ENCODE measurements at regions not wholly inside any gene's neighbourhood (a gene's known extent, or its start where the extent isn't known, plus 50 kb on each side); places are given as distances from the start of the nearest gene placed in this dataset.

DNA sequence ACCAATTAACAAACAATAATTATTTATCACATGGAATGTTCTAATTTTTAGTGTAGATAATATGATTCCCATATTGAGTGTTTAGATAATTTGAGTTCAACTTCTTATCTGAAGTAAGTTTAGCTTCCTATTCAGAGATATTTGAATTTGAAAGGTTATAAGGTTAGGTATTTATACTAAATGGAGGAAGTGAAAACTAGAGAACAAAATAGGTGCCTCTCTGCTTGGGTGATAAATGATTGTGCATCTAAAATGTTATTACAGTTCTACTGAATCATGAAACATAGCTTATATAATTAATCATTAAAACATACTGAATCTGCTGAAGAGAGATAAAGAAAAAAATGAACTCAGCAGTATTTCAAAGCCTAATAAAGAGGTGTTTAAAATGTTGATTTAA, 1174.3 kb downstream of the XPNPEP1 start:
- DNase-seq: no peak

DNA sequence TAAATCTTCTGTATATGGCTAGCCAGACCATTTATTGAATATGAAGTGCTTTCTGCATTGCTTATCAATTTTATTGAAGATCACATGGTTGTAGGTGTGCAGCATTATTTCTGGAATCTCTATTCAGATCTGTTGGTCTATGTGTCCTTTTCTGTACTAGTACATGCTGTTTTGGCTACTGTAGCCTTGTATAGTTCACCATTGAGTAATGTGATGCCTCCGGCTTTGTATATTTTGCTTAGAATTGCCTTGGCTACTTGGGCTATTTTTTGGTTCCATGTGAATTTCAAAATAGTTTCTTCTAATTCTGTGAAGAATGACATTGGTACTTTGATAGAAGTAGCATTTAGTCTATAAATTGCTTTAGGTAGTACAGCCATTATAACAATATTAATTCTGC, 1187.2 kb downstream of the XPNPEP1 start:
- DNase-seq: no peak

DNA sequence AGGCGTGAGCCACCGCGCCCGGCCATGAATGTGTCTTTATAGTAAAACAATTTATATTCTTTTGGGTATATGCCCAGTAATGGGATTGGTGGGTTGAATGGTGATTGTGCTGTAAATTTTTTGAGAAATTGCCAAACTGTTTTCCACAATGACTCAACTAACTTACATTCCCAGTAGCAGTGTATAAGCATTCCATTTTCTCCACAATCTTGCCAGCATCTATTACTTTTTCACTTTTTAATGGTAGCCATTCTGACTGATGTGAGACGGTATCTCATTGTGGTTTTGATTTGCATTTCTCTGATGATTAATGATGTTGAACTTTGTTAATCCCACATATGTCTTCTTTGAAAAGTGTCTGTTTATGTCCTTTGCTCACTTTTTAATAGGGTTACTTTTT, 1187.9 kb downstream of the XPNPEP1 start:
- no peak for DNase-seq

DNA sequence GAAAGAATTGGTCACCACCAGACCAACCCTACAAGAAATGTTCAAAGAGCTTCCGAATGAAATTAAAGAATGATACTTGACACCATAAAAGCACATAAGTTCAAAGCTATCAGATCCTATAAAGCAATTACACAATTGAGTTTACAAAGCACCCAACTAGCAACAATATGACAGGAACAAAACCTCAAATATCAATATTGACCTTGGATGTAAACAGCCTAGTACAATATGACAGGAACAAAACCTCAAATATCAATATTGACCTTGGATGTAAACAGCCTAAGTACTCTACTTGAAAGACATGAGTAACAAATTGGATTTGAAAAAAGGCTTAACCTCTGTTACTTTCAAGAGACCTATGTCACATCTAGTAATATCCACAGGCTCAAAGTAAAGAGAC, 1201.4 kb downstream of the XPNPEP1 start:
- DNase-seq: no peak

DNA sequence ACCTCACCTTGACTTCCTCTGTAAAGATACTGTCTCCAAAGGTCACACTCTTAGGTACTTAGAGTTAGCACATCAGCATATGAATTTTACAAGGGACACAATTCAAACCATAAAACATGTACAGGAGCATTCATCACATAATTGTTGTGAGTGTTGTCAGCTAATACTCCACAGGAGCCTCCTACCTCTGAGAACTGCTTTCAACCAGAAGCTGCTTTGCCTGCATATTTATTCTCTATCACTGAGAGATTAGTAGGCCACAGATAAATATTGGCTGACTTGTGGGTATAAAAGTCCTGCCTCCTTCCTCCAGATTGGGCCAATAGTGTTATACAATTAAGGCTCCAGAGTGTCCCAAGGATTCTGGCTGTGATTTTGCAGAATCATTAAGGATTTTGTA, 1207.0 kb downstream of the XPNPEP1 start:
- DNase-seq: no peak

DNA sequence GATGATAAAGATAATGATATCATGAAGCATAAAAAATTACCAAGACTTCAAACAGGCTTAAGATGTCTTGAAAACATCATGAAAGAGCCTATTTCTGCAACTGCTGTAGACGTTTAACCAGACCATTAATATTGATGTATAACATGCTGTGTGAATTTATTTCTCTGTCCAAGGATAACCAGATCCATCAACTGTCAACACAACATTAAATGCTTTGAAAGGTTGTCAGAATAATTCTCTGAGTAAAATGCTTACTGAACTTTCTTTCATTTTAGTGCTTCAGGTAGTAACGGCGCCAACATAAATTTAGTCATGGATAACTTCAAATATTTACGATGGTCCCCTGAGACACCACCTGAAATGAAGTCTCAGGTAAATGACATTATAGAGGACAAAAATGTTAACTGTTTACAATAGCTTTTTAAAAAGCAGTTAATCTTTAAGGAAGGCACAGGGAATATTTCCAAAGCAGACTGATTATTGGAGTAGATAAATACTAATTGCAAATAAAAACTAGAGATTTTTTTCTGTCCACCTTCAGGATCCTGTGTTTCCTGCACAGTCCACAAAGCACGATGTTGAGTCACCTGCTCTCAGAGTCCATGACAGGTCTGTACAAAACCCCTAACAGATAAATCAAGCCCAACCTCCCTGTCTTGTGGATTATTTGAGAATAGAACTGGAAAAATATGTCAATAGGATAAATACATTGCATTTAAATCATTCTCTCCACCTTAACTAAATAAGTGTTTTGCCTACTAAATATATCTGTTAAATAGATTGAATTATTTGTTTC, 1213.2 kb downstream of the XPNPEP1 start:
- no peak for DNase-seq

DNA sequence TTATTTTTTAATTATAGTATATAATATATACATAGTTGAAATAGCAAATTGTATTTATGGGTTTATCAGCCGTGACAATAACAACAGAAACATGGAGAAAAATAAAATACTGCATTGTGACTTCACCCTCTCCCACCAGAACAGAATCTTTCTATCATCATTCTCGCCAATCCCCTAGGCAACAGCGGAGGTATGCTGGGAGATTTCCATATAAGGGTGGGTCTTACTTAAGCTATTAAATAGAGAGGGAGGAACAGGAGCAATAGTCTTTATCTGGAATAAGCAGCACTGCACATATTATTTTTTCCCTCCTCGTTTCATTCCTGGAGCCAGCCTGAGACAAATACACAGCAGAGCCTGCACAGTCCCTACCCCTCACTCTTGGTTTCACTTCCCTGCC, 1214.9 kb downstream of the XPNPEP1 start:
- no peak for DNase-seq

DNA sequence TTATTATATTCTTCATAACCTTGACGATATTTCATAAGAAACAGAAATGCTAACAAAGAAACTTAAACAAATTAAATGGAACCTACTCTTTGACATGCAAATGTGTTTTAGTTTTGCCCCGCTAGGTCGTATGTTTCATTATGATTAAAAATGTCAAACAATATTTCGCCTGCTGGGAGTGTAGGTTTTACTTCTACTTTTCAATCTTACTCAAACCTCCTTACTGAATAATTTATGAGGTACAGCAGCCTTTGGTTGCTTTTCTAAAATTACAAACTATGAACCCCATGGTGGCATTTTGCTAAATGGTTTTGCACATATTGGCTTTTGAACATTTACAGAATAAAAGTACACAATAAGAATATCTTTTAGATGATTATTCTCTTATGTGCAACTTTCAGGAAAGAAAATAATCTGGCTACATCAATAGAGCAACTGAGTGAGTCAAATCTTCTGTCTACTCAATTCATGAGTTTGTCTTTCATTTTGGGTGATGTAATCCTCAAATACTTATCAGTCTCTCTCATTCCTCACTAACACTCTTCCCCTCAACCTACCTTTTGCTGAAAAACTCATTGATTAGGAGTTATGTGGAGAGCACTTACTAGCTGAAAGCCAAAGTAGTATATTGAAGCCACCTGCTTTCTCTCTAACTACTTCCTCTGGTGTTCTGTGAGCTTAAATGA, 1226.4 kb downstream of the XPNPEP1 start:
- DNase-seq: no peak

DNA sequence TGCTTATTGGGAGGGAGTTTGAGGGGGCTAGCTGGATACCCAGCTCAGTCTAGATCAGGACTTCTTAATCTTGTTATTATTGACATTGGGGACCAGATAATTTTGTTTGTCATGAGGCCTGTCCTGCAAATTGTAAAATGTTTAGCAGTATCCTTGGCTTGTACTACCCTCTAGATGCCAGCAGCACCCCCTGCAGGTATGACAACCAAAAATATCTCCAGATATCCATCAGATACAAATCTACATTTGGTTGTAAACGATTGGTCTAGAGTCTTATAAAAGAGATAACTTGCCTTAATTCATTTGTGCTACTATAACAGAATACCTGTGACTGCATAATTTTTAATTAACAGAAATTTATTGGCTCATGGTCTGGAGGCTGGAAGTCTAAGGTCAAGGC, 1232.2 kb downstream of the XPNPEP1 start:
- no peak for DNase-seq

DNA sequence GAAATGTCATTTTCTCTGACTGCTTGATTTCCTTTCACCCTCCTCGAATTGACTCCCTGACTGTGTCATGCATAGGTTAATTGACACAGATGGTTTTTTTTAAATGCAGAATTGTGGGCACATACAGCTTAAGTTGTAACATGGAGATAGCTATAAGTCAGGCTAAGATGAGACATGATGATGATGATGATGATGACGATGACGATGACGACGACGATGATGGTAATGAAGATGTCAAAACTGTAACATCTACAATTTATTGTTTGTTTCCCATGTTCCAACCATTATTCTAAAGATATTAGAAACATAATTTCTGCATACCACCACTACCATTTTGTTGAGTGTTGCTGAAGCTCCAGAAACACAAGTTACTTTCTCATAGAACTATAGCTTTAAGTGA, 1232.8 kb downstream of the XPNPEP1 start:
- no peak for DNase-seq

DNA sequence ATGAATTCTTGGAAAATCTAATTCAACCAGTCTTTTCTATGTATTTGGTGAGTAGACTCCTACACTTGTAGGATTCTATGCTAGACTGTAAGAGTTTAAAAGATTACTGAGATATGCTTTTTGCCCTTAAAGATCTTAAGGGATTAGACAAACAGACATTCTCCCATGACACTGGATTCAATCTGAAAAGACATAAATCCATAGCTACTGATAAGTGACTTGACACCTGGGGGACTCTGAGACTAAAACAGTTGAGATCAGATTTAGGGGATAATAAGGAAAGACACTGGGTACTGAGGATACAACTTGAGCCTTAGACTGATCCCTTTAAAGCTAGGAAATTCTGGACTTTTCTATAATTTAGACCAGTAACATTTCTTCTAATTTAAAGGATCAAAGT, 1233.4 kb downstream of the XPNPEP1 start:
- DNase-seq: no peak

DNA sequence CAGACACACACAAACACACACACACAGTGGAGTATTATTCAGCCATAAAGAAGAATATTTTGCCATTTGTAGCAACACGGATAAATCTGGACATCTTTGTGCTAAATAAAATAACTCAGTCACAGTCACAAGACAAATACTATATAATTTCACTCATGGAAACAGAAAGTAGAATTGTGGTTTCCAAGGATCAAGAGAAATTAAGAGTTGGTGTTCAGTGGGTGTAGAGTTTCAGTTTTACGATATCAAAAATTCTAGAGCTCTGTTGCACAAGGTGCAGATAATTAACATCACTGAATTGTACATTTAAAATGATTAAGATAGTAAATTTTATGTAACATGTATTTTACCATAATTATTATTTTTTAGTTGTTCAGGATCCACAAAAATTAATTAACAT, 1235.0 kb downstream of the XPNPEP1 start:
- no peak for DNase-seq

DNA sequence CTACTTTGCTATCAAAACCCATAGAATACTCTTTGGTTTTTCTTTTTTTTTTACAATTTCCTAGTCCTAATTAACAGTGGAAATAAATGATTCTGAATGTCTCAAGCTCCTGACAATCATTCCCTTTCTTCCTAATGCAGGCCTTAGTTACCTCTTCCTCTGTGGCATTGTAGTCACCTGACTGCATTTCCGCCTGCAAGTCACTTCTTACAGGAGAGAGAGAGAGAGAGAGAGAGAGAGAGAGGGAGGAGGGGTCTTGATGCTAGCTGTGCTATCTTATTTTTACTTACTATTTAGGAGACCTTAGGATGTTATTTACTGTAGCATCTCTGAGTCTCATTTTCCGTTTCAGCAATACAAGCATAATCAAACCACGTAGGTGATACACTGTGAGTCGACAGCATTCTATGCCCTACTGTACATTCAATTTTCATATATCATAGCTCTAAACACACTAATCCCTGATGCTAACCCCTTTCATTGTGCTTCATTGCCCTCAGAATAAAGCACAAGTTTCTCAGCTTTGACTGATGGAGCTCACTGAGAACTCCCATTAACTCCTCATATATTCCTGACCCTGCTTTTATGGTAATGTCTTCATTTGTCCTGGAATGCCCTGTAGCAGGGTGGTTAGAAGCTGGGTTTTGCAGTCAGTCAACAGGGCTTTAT, 1237.3 kb downstream of the XPNPEP1 start:
- no peak for DNase-seq

DNA sequence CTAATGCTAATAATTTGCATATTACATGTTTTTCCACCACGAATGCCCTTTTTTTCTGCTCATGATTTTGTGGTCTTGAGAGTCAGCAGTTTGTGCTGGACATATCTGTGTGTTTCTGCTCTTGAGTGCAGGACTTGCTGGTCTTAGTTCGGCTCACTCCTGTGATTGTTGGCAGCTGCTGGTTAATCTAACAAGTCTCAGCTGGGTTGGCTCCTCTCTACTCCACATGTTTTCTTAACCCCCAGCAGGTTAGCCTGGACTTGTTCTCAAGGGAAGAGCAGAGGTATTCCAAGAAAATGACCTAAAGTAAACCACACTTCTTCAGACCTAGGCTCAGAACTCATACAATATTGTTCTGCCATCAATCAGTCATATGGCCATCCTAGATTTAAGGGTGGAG, 1238.9 kb downstream of the XPNPEP1 start:
- no peak for DNase-seq

DNA sequence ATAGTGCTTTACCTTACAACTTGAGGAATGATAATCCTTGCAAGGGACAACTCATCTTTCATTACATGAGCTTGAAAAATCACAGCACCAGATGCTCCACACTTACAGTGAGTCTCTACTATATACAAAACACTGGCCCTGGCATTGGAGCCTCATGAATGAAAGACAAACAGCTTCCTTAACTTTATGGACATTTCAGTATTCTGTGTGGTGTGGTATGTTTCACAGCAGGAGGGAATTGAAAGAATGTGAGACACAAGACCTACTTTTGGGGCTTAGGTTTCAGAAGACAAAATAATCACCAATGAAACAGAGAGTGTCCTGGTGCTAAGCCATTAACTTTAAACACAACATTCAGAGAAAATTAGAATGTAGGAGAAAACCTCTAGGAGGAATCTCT, 1249.6 kb downstream of the XPNPEP1 start:
- no peak for DNase-seq

DNA sequence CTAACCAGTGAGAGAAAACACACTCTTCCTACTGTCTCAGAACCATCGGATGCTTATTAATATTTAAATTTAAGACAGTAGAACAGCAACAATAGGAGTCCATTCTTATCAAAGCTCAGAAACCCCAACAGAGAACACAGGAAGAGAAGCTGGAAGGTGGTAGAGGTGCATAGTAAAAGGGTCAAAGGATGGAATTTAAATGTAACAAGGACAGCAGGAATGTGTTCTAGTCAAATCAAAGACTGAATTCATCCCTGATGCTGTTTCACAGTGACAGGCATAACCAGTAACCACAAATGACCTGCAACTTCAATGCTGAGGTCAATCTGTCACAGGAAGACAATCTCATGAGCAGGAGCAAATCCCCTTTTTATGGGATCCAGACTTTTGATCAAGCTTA, 1259.7 kb downstream of the XPNPEP1 start:
- DNase-seq: no peak

DNA sequence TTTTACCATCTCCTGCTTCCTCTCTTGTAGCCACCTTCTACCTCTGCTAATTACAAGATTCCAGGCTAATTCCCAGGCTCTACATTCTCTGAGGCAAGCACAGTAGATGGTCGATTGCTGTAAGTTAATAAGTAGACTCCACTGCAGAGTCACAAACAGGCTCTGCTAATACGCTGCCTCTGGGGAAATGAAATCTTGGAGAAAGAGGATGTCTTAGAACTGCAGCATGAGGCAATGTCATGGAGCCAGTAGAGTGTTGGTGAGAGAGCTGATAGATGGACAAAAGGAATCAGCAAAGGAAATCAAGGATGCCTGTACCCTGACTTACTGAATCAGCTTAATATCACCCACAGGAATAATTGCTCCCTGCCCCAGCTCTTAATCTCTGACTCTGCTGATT, 1260.3 kb downstream of the XPNPEP1 start:
- DNase-seq: no peak

DNA sequence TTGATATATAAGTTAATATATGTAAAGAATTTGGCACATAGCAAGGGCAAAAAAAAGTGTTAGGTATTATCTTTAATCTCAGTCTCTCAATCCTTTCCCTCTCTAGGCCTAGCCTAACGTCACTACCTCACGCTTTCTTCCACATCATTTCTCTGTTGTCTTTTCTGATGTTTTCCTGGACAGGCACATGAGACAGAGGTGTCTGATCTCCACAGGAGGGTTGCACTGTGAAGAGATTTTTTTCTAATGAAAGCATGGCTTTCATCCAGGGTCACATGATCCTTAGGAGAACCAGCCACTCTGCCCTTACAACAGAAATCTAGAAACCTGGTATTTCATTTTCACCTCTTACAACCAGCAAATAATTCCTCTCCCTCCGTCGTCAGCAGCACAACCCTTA, 1268.3 kb downstream of the XPNPEP1 start:
- DNase-seq: no peak

DNA sequence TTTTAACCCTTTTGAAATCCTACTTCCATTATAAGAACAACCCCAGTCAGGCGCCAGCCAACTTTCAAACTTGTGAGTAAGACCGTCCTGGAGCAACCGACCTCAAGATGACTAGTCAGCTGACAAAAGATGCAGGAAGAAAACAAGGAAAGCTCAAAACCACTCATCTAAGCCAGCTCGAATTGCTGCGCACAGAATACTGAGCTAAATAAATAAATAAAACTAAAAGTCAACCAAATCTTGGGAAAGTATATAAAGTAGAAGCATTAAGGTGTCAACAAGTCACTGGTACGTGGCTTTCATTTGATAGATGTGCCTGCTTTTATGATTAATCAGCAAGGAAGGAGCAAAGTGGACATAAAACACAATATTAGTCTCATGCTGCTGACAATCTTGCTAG, 1269.8 kb downstream of the XPNPEP1 start:
- DNase-seq: no peak

DNA sequence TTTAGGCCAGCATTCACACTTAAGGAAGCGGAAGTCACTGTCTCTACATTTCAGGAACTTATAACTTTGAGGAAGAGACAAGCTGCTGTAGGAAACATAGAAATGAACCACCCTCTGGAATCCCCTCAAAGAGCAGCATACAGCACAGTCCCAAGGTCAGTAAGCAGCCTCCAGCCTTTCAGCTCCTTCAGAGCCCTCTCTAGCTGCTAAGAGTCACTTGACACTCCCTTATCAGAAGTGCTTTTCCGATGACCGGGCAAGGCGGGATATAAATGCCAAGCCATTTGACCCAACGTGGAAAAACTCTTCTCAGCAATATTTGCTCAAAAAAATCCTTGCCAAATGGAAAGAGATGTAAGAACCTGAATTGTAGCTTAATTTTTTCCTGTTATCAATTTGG, 1284.3 kb downstream of the XPNPEP1 start:
- DNase-seq: no peak

DNA sequence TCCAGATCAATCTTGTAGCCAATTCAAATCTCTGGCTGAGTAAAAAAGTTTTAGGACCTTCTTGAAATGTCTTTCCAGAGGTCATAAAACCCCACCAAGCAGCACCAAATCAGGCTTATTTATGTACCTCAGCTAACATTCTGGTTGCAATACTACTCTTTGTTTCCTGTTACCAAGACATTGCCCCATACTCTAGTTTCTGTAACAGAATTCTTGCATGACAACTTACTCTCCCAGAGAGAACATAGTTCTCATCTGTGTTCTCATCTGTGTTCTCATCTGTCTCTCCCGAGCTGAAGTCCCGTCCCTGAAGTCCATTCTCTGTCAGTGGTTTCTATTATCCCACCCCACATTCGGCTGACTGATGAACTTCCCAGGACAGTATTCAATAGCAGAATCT, 1285.1 kb downstream of the XPNPEP1 start:
- DNase-seq: no peak

DNA sequence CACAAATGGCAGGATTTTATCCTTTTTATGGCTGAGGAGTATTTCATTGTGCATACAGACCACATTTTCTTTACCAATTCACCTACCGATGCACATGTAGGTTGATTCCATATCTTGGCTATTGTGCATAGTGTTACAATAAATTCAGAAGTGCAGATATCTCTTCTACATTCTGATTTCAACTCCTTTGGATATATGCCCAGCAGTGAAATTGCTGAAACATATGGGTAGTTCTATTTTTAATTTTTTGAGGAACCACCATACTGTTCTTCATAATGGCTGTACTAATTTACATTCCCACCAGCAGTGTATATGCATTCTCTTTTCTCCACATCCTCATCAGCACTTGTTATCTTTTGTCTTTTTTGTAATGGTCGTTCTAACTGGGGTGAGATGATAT, 1290.3 kb downstream of the XPNPEP1 start:
- DNase-seq: no peak

DNA sequence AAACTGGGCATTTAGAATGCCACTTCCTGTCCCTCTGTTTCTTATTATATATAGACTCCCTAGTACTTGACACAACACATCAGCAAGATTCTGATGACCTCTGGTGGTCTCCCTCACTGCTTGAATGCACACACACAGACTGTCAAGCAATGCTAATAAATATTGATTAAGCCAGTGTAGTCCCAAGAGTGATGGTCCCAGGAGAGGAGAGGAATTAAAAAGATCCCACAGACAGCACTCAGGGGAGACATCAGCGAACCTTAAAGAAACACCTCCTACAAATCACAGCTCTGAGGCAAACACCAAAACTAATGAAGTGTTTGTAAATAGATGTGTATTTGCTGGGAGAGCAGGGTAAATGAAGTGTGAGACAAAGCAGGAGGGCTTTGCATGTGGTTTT, 1291.2 kb downstream of the XPNPEP1 start:
- no peak for DNase-seq

DNA sequence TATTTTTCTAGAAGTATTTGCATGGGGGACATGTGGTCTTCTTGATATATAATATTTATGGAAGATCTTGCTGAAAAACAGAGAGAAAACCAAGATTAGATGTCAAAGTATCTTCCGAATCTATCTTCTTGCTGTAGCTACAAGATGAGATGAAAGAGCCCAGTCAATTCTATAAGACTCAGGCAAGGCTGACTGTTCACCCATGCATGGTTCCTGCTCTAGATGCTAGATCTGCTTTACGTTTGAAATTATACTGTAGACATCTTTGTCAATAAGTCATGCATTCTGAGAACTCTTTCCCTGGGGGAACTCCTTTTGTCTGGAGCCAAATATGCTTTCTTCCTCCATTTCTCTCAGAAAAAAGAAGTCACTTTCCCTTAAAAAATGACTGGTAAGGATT, 1292.0 kb downstream of the XPNPEP1 start:
- DNase-seq: no peak

All from NCI-H524 (cell line).